HEK293 (cell line): ENCODE measurements at regions not wholly inside any gene's neighbourhood (a gene's known extent, or its start where the extent isn't known, plus 50 kb on each side); places are given as distances from the start of the nearest gene placed in this dataset.

Source experiments
- CTCF ChIP-seq: fragments of 450-650 bp; formaldehyde crosslinking; IDR thresholded peaks from 2 replicates; pipeline ENCODE4 v1.5.1; 2016; ENCODE audit warnings: missing biosample characterization, missing genetic modification characterization
- KLF10 ChIP-seq: fragments of 450-650 bp; IDR thresholded peaks from 2 replicates; pipeline ENCODE4 v1.5.1; 2018; ENCODE audit warnings: missing biosample characterization, mild to moderate bottlenecking, missing genetic modification characterization
- TCF7L2 ChIP-seq: IDR thresholded peaks from 2 replicates; pipeline ENCODE4 v1.6.1; 2011; ENCODE audit warnings: low read depth, mild to moderate bottlenecking, inconsistent platforms, low read length, moderate library complexity, borderline replicate concordance
- YY1 ChIP-seq: fragments of 450-650 bp; formaldehyde crosslinking; IDR thresholded peaks from 2 replicates; pipeline ENCODE4 v1.5.1; 2018; ENCODE audit warnings: missing biosample characterization, missing genetic modification characterization
- ZFP41 ChIP-seq: fragments of 450-650 bp; formaldehyde crosslinking; IDR thresholded peaks from 2 replicates; pipeline ENCODE4 v1.5.1; 2016; ENCODE audit warnings: missing biosample characterization, missing genetic modification characterization, borderline replicate concordance
- ZNF274 ChIP-seq, 2 experiments: fragments of 200-500 bp in 1 of 2; fragments of 450-650 bp in 1 of 2; sonication (Bioruptor generic) in 1 of 2; formaldehyde crosslinking in 1 of 2; IDR thresholded peaks; 2 replicates each; pipeline versions ENCODE4 v1.5.1 to v1.6.1; 2014 to 2016; ENCODE audit warnings: borderline replicate concordance in 1 of 2, inconsistent platforms in 1 of 2, low read length in 1 of 2, missing biosample characterization in 1 of 2, missing genetic modification characterization in 1 of 2
- ZNF449 ChIP-seq: fragments of 450-650 bp; formaldehyde crosslinking; IDR thresholded peaks from 2 replicates; pipeline ENCODE4 v1.5.1; 2017; ENCODE audit warnings: missing biosample characterization, mild to moderate bottlenecking, missing genetic modification characterization, moderate library complexity

- TF ChIP-seq ZNF274 (IDR thresholded peaks at IDR 0.05; ENCODE audit: low read length) = no peak
- TF ChIP-seq ZNF274 (tag by site-specific recombination; IDR thresholded peaks at IDR 0.05; ENCODE audit: borderline replicate concordance) = no peak
- no peak for TF ChIP-seq ZNF449 (tag by site-specific recombination)
- no peak for TF ChIP-seq KLF10 (tag by site-specific recombination)
- TF ChIP-seq TCF7L2 = no peak
- TF ChIP-seq ZFP41 (tag by site-specific recombination) = no peak
- TF ChIP-seq CTCF (tag by site-specific recombination) = no peak
- TF ChIP-seq YY1 = no peak
Observed at GRCh38 chr1:87512431-87512830, 183.8 kb downstream of the LMO4 start.
